ENCODE measurements at regions not wholly inside any gene's neighbourhood (a gene's known extent, or its start where the extent isn't known, plus 50 kb on each side); places are given as distances from the start of the nearest gene placed in this dataset.

- no peak overlapping the region for H3K27ac ChIP-seq (ENCODE audit: low read depth in 2 of 2, low read length in 2 of 2)
These were observed 563.0 kb downstream of the SOX6 start for GRCh38 chr11:15793043-15793996.

GRCh38 chr11:15794361-15795150 lies 561.8 kb downstream of the SOX6 start:
- DNase-seq (no peak), FAIRE-seq (no peak)
- no peak for TF ChIP-seq CTCF (IDR thresholded peaks at IDR 0.05; ENCODE audit: borderline replicate concordance, extremely low read depth, insufficient read depth)
- no peaks in the 10 kb centered on the region for H3K9me3 ChIP-seq (ENCODE audit: control insufficient read depth in 2 of 3, insufficient read depth in 1 of 3, low read length in 3 of 3)
- no peak overlapping the region for H3K4me3 ChIP-seq (ENCODE audit: low read length in 3 of 3)
- no peak overlapping the region for H3K9ac ChIP-seq (ENCODE audit: low read length in 3 of 3)
- H3K4me1 ChIP-seq (ENCODE audit: control insufficient read depth in 2 of 3, insufficient read depth in 2 of 3, low read depth in 1 of 3, low read length in 3 of 3), result no peaks in the 10 kb centered on the region
- H3K27ac ChIP-seq (ENCODE audit: low read depth in 2 of 2, low read length in 2 of 2), result no peak overlapping the region
- H3K27me3 ChIP-seq (ENCODE audit: control insufficient read depth, insufficient read depth, low read length), result no peaks in the 10 kb centered on the region
- intact Hi-C loops (cut with DNase I), result no loop called here
- H3K36me3 ChIP-seq (ENCODE audit: control insufficient read depth in 2 of 3, insufficient read depth in 3 of 3, low read length in 3 of 3), result no peaks in the 10 kb centered on the region

More at GRCh38 chr11:15793043-15793996, 563.0 kb downstream of the SOX6 start:
- Histone ChIP-seq H3K27me3 (ENCODE audit: control insufficient read depth, insufficient read depth, low read length) (no peaks in the 10 kb centered on the region), H3K9me3 (ENCODE audit: control insufficient read depth in 2 of 3, insufficient read depth in 1 of 3, low read length in 3 of 3) (no peaks in the 10 kb centered on the region), H3K9ac (ENCODE audit: low read length in 3 of 3) (no peak overlapping the region), H3K36me3 (ENCODE audit: control insufficient read depth in 2 of 3, insufficient read depth in 3 of 3, low read length in 3 of 3) (no peaks in the 10 kb centered on the region), H3K4me3 (ENCODE audit: low read length in 3 of 3) (no peak overlapping the region), H3K4me1 (ENCODE audit: control insufficient read depth in 2 of 3, insufficient read depth in 2 of 3, low read depth in 1 of 3, low read length in 3 of 3) (no peaks in the 10 kb centered on the region)
- TF ChIP-seq CTCF (IDR thresholded peaks at IDR 0.05; ENCODE audit: borderline replicate concordance, extremely low read depth, insufficient read depth), result no peak
- intact Hi-C loops (cut with DNase I), result no loop called here
- no peak for FAIRE-seq
- DNase-seq, result no peak

- intact Hi-C loops (cut with DNase I), result no loop called here
- Histone ChIP-seq H3K36me3 (ENCODE audit: control insufficient read depth in 2 of 3, insufficient read depth in 3 of 3, low read length in 3 of 3) (no peaks in the 10 kb centered on the region), H3K9ac (ENCODE audit: low read length in 3 of 3) (no peak overlapping the region), H3K4me3 (ENCODE audit: low read length in 3 of 3) (no peak overlapping the region), H3K27me3 (ENCODE audit: control insufficient read depth, insufficient read depth, low read length) (no peaks in the 10 kb centered on the region), H3K9me3 (ENCODE audit: control insufficient read depth in 2 of 3, insufficient read depth in 1 of 3, low read length in 3 of 3) (no peaks in the 10 kb centered on the region), H3K4me1 (ENCODE audit: control insufficient read depth in 2 of 3, insufficient read depth in 2 of 3, low read depth in 1 of 3, low read length in 3 of 3) (no peaks in the 10 kb centered on the region), H3K27ac (ENCODE audit: low read depth in 2 of 2, low read length in 2 of 2) (no peak overlapping the region)
- TF ChIP-seq CTCF (IDR thresholded peaks at IDR 0.05; ENCODE audit: borderline replicate concordance, extremely low read depth, insufficient read depth), result no peak
- no peak for FAIRE-seq
- DNase-seq, result no peak
These were observed 561.0 kb downstream of the SOX6 start for GRCh38 chr11:15795378-15795777.
